Activated T-cell treated with anti-CD3 and anti-CD28 coated beads, Interleukin-2, amount 50 U/mL, for 24 hours (primary cell): ENCODE measurements at regions not wholly inside any gene's neighbourhood (a gene's known extent, or its start where the extent isn't known, plus 50 kb on each side); places are given as distances from the start of the nearest gene placed in this dataset.

Source experiments
- DNase-seq: peaks from one replicate; pipeline ENCODE4 v3.0.0-alpha.2; 2020
- H3K27ac Mint-ChIP-seq: 2 replicates; pipeline ENCODE4 v1.8.0; 2020; ENCODE audit warnings: mild to moderate bottlenecking, mixed read lengths
- H3K27me3 Mint-ChIP-seq: 2 replicates; pipeline ENCODE4 v1.8.0; 2020; ENCODE audit warnings: mixed read lengths
- H3K36me3 Mint-ChIP-seq: 2 replicates; pipeline ENCODE4 v1.8.0; 2020; ENCODE audit warnings: low read depth, mixed read lengths
- H3K4me1 Mint-ChIP-seq: 2 replicates; pipeline ENCODE4 v1.8.0; 2020; ENCODE audit warnings: low read depth, mixed read lengths
- H3K4me3 Mint-ChIP-seq: 2 replicates; pipeline ENCODE4 v1.8.0; 2020; ENCODE audit warnings: mild to moderate bottlenecking, moderate library complexity, mixed read lengths
- H3K9me3 Mint-ChIP-seq: 2 replicates; pipeline ENCODE4 v1.8.0; 2020; ENCODE audit warnings: mixed read lengths

DNA sequence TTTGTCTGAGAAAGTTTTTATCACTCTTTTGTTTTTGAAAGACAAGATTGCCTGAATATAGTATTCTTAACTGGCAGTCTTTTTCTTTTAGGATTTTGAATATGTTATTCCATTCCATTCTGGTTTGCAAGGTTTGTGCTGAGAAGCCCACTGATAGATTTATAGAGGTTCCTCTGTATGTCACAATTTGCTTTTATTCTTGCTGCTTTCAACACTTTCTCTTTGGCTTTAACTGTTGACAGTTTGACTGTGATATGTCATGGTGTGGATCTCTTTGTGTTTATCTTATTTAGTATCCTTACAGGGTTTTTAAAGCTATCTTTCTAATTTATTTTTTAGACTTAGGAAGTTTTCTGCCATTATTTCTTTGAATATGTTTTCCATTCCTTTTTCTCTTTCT, 331.2 kb upstream of the ATP11B start:
- Mint-ChIP-seq H3K4me1 (no peaks in the 10 kb centered on the region), H3K9me3 (no peaks in the 10 kb centered on the region), H3K27ac (no peak overlapping the region), H3K36me3 (no peaks in the 10 kb centered on the region), H3K27me3 (no peaks in the 10 kb centered on the region), H3K4me3 (no peak overlapping the region)
- DNase-seq, result no peak

DNA sequence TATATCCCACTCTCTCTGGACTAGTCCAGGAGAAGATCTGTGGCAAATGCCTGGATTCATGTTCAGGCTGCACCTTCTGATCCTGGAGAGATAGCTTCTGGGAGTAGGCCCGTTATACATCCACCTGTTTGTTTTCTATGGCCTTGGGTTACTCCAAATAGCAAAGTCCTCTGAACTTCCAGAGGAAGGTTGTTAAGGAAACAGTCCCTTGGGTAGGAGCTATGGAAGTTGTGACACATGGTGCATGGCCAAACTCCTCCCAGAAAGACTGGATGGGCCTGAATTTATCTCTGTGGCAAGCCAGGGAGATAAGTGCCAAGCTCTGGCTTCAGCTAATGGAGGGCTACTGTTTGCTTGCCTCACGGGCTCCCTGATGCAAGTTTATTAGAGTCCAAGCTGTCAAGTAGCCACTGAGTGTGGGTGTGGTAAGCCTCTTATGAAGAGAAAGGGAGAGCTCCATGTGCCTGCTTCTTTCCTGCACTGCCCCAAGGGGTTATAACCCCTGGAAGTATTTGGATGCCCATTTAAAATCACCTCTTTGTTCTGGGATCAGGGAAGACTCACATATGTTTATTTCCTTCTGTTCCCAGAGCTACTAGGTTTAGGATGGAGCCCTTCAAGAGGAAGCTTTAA, 328.7 kb upstream of the ATP11B start:
- Mint-ChIP-seq H3K27ac (no peak overlapping the region), H3K27me3 (no peaks in the 10 kb centered on the region), H3K4me1 (no peaks in the 10 kb centered on the region), H3K9me3 (no peaks in the 10 kb centered on the region), H3K36me3 (no peaks in the 10 kb centered on the region), H3K4me3 (no peak overlapping the region)
- DNase-seq, result no peak

DNA sequence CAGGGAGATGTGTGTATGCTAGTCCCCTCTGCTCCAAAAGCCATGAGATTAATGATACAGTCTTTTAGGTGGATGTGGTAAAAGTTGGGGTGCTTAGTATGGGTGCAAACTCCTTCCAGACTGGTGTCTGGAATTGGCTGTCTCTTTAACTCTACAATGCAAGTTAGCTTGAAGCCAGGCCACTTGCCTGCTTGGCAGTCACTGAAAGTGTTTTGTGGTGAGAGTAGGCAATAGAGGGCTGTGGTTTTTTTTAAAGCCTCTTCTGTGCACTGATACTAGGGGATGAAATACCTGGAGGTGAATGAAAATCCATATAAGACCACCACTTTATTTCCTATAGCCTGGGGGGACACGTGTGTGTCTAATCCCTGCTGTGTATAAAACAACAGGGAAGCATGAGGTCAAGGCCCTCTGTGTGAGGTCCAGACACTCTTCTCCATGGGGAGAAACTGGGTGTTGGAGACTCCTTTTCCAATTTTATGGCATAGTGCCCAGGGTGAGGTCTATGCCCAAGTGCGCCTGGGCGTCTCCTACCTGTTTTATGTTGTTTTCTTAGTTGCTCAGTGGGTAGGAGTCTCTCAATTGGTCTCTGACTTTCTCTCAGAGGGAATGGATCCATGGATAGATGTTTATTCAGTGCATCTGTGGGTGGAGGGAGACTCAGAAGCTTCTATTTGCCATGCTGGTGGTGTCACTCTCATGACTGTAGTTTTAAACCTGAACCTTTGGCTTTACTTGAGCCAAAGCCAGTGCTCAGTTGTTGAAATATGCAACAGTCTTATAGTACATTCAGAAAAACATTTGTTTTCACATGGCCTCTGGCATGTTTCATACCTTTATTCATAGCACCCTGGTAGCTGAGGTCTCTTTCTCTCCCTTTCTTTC, 327.8 kb upstream of the ATP11B start:
- Mint-ChIP-seq H3K9me3 (no peaks in the 10 kb centered on the region), H3K4me3 (no peak overlapping the region), H3K4me1 (no peaks in the 10 kb centered on the region), H3K27me3 (no peaks in the 10 kb centered on the region), H3K27ac (no peak overlapping the region), H3K36me3 (no peaks in the 10 kb centered on the region)
- DNase-seq, result no peak

DNA sequence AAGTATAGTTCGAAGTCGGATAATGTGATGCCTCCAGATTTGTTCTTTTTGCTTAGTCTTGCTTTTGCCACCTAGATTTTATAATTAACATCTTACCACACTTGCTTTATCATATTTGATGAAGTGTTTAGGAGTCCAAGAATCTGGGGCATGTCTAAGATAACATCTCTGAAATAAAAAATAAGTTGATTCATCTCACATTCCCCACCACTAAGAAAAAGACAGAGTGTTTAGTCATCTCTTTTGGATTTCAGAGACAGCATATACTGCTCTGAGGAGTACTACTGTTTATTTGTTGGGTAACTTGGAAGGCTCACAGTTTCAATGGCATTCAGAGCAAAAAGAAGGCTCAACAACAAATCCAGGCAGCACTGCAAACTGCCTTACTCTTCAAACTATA, 324.2 kb upstream of the ATP11B start:
- no peaks in the 10 kb centered on the region for H3K36me3 Mint-ChIP-seq
- DNase-seq, result no peak
- no peak overlapping the region for H3K4me3 Mint-ChIP-seq
- H3K4me1 Mint-ChIP-seq, result no peaks in the 10 kb centered on the region
- no peaks in the 10 kb centered on the region for H3K9me3 Mint-ChIP-seq
- H3K27me3 Mint-ChIP-seq, result no peaks in the 10 kb centered on the region
- H3K27ac Mint-ChIP-seq, result no peak overlapping the region

DNA sequence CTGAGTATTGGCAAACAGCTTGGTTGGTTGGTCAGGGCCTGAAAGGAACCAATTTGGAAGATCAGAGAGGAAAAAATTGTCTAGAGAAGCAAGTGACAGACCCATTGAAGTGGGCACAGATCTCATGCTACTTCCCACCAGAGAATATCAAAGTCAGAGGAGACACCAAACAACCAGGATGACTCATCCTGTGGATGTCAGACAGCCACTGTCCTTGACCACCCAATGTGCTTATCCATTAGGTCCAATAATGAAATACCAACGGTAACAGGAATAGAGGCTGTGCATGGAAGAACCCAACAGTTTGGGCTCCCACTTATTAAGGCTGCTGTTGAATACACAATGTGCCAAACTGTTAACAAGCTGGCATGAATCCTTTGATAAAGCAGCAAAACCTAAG, 323.1 kb upstream of the ATP11B start:
- DNase-seq, result no peak
- Mint-ChIP-seq H3K9me3 (no peaks in the 10 kb centered on the region), H3K27ac (no peak overlapping the region), H3K4me3 (no peak overlapping the region), H3K27me3 (no peaks in the 10 kb centered on the region), H3K4me1 (no peaks in the 10 kb centered on the region), H3K36me3 (no peaks in the 10 kb centered on the region)

DNA sequence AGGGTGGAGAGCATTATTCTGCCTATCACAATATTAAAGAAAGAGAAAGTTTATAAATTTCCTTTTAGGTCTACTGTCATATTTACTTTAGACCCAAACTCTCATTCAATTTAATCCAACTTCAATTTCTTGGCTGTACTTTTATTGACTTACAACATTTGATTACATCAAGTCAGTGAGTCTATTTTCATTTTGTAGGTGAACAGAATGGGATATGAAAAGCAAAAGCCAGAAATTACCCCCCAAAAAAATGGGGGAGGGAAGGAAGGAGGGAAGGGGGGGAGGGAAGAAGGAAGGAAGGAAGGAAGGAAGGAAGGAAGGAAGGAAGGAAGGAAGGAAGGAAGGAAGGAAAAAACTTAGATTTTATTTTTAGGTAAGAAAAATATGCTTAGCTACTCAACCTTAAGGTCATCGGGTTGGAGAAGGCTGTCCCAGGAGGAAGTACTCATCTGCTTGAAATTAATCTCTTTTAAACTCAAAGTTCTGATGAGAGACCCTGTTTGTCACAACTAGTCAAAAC, 320.1 kb upstream of the ATP11B start:
- Mint-ChIP-seq H3K36me3 (no peaks in the 10 kb centered on the region), H3K4me1 (no peaks in the 10 kb centered on the region), H3K27ac (no peak overlapping the region), H3K9me3 (no peaks in the 10 kb centered on the region), H3K4me3 (no peak overlapping the region), H3K27me3 (no peaks in the 10 kb centered on the region)
- DNase-seq, result no peak

DNA sequence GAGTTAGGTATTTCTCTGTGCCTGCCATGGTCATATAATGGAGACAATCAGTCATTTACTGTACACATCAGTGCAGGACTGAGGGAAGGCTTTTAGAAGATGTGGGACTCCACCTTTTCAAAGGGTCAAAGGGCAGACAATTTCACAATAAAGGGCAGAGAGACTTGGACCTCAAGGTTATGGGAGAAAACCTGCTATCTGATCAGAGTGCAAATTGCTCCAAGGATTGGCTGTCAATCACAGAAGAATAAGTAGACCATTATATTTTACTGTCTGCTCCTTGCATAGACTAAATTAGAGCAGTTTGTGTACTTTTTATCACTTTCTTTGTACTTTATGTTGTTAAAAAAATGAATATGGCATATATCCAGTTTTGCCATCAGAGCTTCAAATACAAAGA, 314.9 kb upstream of the ATP11B start:
- Mint-ChIP-seq H3K4me1 (no peaks in the 10 kb centered on the region), H3K9me3 (no peaks in the 10 kb centered on the region), H3K36me3 (no peaks in the 10 kb centered on the region), H3K27ac (no peak overlapping the region), H3K27me3 (peaks cover 3% of the 10 kb centered on the region), H3K4me3 (no peak overlapping the region)
- DNase-seq, result no peak

DNA sequence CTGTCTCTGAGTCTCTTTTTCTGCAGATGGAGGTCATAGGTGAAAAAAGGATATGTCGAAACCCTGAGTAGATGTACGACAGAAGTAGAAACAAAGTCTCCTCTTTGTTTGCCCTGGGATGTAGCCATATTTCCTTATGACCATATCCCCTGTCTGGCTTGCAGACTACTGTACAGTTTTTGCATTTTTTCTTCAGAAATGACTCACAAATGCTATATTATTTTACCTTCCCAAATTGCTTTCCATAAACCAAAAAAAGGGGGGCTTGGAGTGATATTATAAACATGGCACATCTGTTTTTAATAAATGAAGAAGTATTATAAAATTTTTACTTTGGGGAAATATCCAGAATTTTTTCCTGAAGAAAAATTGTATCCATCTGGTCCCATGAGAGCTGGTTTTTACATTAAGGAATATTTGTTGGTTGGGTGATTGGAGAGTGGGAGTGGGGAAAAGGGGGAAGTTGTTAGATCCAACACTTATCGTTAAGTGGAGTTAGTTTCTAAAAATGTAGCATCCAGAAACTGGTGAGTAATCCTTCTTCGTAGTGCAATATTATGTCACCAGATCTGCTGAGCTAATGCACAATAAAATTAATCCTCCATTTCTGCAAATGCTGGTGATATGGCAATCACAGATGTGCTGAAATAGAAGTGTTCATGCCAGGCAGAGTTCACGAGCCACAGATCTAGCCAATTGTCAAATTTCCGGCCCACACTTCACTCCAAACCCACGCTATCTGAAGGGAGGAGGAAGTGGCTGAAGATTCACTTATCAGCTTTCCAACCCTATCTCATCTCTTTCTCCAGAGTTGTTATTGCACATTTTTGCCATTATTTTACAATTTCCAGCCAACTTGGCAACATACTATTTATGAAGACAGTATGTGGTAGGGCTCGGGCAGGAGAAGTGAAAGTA, 313.6 kb upstream of the ATP11B start:
- Mint-ChIP-seq H3K4me1 (no peaks in the 10 kb centered on the region), H3K36me3 (no peaks in the 10 kb centered on the region), H3K27me3 (peaks cover 3% of the 10 kb centered on the region), H3K27ac (no peak overlapping the region), H3K4me3 (no peak overlapping the region), H3K9me3 (no peaks in the 10 kb centered on the region)
- DNase-seq, result no peak

DNA sequence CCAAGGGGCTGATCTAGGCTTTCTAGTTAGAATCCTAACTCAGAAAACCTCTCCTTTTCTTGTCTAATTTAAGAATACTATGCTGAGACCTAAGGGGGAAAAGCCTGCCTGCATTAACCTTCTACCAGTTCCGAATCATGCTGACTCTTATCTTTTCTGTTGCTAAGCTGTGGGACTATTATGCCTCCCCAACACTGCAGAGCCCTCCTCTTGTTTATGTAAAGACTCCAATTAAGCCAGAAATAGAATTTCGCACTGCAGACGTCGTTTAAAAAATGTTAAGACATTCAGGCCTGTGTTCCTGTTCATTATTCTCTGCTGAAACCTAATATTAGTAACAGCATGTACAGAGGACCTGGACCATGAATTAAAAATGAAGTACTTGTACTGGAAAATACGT, 310.6 kb upstream of the ATP11B start:
- no peak for DNase-seq
- Mint-ChIP-seq H3K9me3 (no peaks in the 10 kb centered on the region), H3K36me3 (no peaks in the 10 kb centered on the region), H3K4me1 (no peaks in the 10 kb centered on the region), H3K27ac (no peak overlapping the region), H3K4me3 (no peak overlapping the region), H3K27me3 (peaks cover 3% of the 10 kb centered on the region)

DNA sequence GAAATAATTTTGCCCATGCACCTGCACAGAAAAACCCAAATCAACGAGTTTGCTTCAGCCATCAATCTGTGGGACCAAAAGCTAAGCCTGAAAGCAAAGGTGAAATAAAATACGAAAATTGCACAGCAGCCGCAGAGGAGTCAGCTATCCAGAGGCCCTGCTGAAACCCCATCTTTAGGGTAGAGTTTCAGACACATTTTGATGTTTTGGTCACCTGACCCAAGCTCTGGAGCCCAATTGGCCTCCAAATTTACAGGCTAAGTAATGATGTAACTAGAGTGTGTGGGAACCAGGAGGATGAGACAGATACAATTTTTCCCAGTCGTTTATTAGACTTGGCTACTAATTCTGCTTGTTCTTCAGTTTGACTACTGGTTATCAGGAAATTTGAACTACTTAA, 308.6 kb upstream of the ATP11B start:
- no peaks in the 10 kb centered on the region for H3K4me1 Mint-ChIP-seq
- no peak for DNase-seq
- H3K9me3 Mint-ChIP-seq, result no peaks in the 10 kb centered on the region
- H3K4me3 Mint-ChIP-seq, result no peak overlapping the region
- no peaks in the 10 kb centered on the region for H3K36me3 Mint-ChIP-seq
- no peak overlapping the region for H3K27ac Mint-ChIP-seq
- peaks cover 3% of the 10 kb centered on the region for H3K27me3 Mint-ChIP-seq

DNA sequence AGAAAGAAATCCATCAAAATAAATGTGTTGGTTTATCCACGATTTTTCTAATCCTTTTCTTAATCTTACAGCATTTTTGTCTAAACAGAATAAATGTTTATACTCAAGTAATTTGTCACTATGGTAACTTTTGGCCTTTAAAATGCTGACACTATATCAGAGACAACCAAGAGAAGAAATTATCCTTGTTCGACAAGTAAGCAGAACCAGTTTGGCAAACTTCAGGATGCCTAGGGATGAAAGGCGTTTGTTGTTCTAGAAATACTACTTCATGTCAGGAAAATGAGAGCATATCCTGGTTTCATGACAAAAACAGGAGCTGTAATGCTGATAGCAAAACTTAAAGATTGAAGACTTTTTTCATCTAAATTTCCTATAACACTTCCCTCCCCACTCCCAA, 308.0 kb upstream of the ATP11B start:
- no peak for DNase-seq
- Mint-ChIP-seq H3K27ac (no peak overlapping the region), H3K9me3 (no peaks in the 10 kb centered on the region), H3K27me3 (peaks cover 3% of the 10 kb centered on the region), H3K4me3 (no peak overlapping the region), H3K4me1 (no peaks in the 10 kb centered on the region), H3K36me3 (no peaks in the 10 kb centered on the region)

DNA sequence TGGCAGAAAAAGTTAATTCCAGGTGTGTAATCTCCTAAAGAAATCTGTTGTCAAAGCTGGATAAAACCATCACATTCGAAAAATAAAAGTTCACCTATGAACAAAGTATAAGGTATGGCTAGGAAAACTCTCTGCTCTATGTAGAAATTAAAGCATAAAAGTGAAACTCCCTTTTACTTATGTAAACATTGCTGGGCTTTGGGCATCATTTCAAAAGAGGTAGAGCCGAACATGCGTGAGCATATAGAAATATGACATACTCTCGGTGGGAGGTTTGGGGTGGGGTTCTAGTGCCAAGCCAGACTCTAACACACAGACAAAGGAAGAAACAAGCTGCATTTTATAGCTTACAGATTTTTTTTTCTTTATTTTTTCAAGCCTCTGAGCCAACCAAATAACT, 306.8 kb upstream of the ATP11B start:
- no peak for DNase-seq
- Mint-ChIP-seq H3K27me3 (peaks cover 3% of the 10 kb centered on the region), H3K4me1 (no peaks in the 10 kb centered on the region), H3K9me3 (no peaks in the 10 kb centered on the region), H3K36me3 (no peaks in the 10 kb centered on the region), H3K27ac (no peak overlapping the region), H3K4me3 (no peak overlapping the region)

DNA sequence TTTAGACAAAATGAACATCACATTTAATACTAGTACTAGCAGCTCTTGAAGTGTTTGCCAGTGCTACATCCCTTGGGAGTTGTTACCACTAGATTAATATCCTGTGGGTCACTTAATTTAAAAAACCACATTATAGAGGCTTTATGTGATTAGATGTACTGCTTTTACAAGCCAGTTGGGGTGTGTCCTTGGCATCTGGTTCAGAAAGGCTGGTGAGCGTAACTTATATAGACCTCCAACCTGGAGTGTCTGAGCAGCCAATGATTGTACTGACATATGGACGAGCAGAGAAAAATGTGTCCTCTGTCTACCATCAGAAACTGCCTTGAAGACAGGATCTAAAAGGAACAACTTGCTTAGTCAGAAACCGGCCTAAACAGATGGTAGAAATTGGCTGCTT, 306.2 kb upstream of the ATP11B start:
- H3K4me3 Mint-ChIP-seq, result no peak overlapping the region
- no peaks in the 10 kb centered on the region for H3K36me3 Mint-ChIP-seq
- H3K27ac Mint-ChIP-seq, result no peak overlapping the region
- H3K27me3 Mint-ChIP-seq, result no peaks in the 10 kb centered on the region
- no peaks in the 10 kb centered on the region for H3K4me1 Mint-ChIP-seq
- no peaks in the 10 kb centered on the region for H3K9me3 Mint-ChIP-seq
- DNase-seq, result no peak

DNA sequence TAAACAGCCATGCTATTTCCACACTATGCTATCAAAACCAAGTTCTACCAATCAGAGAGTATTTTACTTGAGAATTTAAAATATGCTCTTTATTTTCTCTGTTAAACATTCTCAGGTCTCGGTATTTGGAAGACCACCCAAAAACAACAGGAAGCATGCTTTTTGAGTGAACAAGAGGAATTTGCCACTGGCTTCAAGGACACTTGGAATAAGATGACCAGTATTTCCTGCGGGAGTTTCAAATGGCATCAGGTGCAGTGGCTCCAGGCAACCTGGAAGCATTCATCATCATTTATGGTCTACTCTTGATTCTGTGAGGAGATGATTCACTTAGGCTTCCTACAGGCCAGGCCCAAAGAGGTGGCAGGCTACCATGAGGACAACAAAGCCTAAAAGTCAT, 305.7 kb upstream of the ATP11B start:
- no peaks in the 10 kb centered on the region for H3K36me3 Mint-ChIP-seq
- no peak for DNase-seq
- H3K27me3 Mint-ChIP-seq, result no peaks in the 10 kb centered on the region
- H3K9me3 Mint-ChIP-seq, result no peaks in the 10 kb centered on the region
- no peaks in the 10 kb centered on the region for H3K4me1 Mint-ChIP-seq
- H3K27ac Mint-ChIP-seq, result no peak overlapping the region
- no peak overlapping the region for H3K4me3 Mint-ChIP-seq
